Tibial artery (tissue), 4 donors: ENCODE measurements at regions not wholly inside any gene's neighbourhood (a gene's known extent, or its start where the extent isn't known, plus 50 kb on each side); places are given as distances from the start of the nearest gene placed in this dataset.
A peak's percentile ranks its signal among the peaks of the same experiment; 100 is the strongest.

Experiments
- DNase-seq, 2 donors: peaks; one replicate each; pipeline ENCODE4 v3.0.0-alpha.2; 2019
- H3K27ac ChIP-seq, 2 donors: fragments of 200-600 bp; sonication (generic) in 1 of 2; 1 replicate in 1 of 2; 2 replicates in 1 of 2; pipeline ENCODE4 v1.5.1; 2018 to 2019; ENCODE audit warnings: mild to moderate bottlenecking in 1 of 2
- H3K27me3 ChIP-seq, 2 donors: fragments of 200-600 bp; sonication (generic) in 1 of 2; one replicate each; pipeline versions ENCODE4 v1.5.1 to v1.6.0; 2016 to 2019
- H3K36me3 ChIP-seq, 3 donors: fragments of 200-600 bp; sonication (generic) in 2 of 3; one replicate each; pipeline ENCODE4 v1.5.1; 2016 to 2019; ENCODE audit warnings: mild to moderate bottlenecking in 2 of 3
- H3K4me1 ChIP-seq, 4 donors: fragments of 200-600 bp; sonication (generic) in 2 of 4; 1 replicate in 3 of 4; 2 replicates in 1 of 4; pipeline ENCODE4 v1.5.1; 2016 to 2019
- H3K4me3 ChIP-seq, 2 donors: fragments of 200-600 bp; sonication (generic) in 1 of 2; 1 replicate in 1 of 2; 2 replicates in 1 of 2; pipeline ENCODE4 v1.5.1; 2018 to 2019; ENCODE audit warnings: mild to moderate bottlenecking in 2 of 2
- H3K9me3 ChIP-seq, 3 donors: fragments of 200-600 bp; sonication (generic) in 1 of 3; one replicate each; pipeline ENCODE4 v1.5.1; 2016 to 2019
- CTCF ChIP-seq, 2 experiments: fragments of 200-600 bp in 1 of 2; fragments of 450-650 bp in 1 of 2; IDR thresholded peaks; one replicate each; pipeline ENCODE4 v1.5.1; 2017 to 2019; ENCODE audit warnings: antibody characterized with exemption in 2 of 2, mild to moderate bottlenecking in 1 of 2, moderate library complexity in 1 of 2
- intact Hi-C: fragments of 100-400 bp; cut with DNase I; formaldehyde crosslinking; loops from one replicate; pipeline ENCODE4 v1.15.0; 2023; ENCODE audit warnings: low total_unique reads

DNA sequence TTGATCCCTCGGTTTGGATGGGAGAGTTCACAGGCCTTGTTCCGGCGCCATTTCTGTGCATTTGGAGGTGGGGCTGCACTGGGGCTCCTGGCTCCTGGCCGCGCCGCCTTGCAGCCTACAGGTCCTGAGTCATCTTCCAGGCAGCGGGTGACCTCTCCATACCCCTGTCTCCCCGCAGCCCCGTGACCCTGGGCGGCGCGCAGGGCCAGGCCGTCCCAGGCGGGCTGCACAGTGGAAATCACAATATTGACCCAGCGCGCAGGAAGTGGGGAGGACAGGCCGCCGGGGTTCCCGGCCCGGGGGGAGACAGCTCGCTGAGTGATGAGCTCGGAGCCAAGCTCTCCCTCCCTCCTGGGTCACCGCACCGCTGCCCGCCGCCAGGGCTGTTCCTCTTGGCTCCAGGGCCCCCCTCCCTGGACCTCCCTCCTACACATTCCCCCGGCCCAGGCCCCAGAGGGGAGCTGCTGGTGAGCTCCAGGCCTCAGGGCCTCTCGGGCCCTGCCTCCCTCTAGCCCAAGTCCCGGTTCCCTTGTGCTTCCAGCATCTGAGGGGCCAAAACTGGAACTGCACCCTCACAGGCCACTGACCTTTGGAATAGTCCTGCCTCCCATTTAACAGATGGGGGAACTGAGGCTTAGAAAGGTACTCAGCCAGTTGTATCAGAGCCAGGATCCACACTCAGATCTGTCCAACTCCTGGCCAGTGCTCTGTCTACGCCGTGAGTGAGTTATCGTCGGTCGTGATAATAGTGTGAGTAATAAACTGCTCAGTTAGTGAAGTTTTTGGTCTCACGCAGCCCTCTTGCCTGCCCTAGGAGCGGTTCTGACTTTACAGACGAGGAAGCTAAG lies 142.9 kb upstream of the WNT4 start:
- no peaks in the 10 kb centered on the region for H3K36me3 ChIP-seq
- peaks cover 0 to 59% of the 10 kb centered on the region in 2 donors for H3K27me3 ChIP-seq
- peak in 1 of 2 donors; percentile 54 for DNase-seq
- intact Hi-C loops, result no loop called here
- H3K9me3 ChIP-seq, result no peaks in the 10 kb centered on the region
- no peak for TF ChIP-seq CTCF (IDR thresholded peaks at IDR 0.05)
- H3K27ac ChIP-seq, result no peak overlapping the region
- no peak overlapping the region for H3K4me3 ChIP-seq
- H3K4me1 ChIP-seq, result no peaks in the 10 kb centered on the region

DNA sequence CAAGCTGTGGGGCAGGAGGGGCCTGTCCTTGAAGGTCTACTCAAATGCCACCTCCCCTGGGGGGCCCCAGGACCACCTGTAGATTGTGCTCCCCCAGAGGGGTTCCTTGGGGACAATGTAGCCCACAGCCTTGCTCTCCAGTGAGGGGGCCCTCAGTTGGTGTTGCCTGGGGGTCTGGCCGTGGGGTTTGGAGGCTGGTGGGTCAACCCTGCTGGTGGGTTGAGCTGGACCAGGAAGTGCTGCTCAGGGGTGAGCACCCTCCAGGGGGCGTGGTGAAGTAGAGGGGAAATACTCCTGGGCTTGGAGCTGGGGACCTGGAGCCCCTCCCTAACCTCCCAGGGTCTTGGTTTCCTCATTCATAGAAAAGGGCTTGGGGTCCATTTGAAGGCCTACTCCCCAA lies 143.6 kb upstream of the WNT4 start:
- intact Hi-C loops, result no loop called here
- no peak for DNase-seq
- H3K27ac ChIP-seq, result no peak overlapping the region
- peaks cover 0 to 62% of the 10 kb centered on the region in 2 donors for H3K27me3 ChIP-seq
- H3K9me3 ChIP-seq, result no peaks in the 10 kb centered on the region
- H3K4me1 ChIP-seq, result no peaks in the 10 kb centered on the region
- TF ChIP-seq CTCF (IDR thresholded peaks at IDR 0.05), result no peak
- no peaks in the 10 kb centered on the region for H3K36me3 ChIP-seq
- no peak overlapping the region for H3K4me3 ChIP-seq

DNA sequence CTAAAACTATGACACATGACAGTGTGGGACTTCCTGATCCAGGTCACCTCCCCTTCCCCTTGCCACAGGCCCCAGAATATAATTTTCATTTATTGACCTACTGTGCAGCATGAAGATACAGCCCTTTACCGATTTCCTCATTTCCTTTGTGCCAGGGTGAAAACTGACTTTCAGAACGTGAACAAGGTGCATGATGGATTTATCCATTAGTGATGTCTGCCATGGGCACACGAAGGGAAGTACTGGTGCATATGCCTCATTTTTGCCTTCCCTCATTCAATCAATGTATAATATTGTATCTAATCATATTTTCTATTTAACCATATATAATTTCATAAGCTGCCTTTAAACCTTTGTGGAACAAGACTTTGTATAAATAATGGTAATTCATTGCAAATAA lies 144.4 kb upstream of the WNT4 start:
- no peak for TF ChIP-seq CTCF (IDR thresholded peaks at IDR 0.05)
- no peaks in the 10 kb centered on the region for H3K36me3 ChIP-seq
- intact Hi-C loops, result no loop called here
- no peaks in the 10 kb centered on the region for H3K9me3 ChIP-seq
- no peaks in the 10 kb centered on the region for H3K4me1 ChIP-seq
- H3K27ac ChIP-seq, result no peak overlapping the region
- DNase-seq, result no peak
- no peak overlapping the region for H3K4me3 ChIP-seq
- peaks cover 0 to 64% of the 10 kb centered on the region in 2 donors for H3K27me3 ChIP-seq

GRCh38 chr1:22287946-22288520 lies 145.1 kb upstream of the WNT4 start:
- Histone ChIP-seq H3K4me3 (no peak overlapping the region), H3K36me3 (no peaks in the 10 kb centered on the region), H3K27me3 (peaks cover 0 to 63% of the 10 kb centered on the region in 2 donors), H3K4me1 (no peaks in the 10 kb centered on the region), H3K27ac (no peak overlapping the region), H3K9me3 (no peaks in the 10 kb centered on the region)
- intact Hi-C loops, result no loop called here
- TF ChIP-seq CTCF (IDR thresholded peaks at IDR 0.05), result no peak
- DNase-seq, result peak in 1 of 2 donors; percentile 31

GRCh38 chr1:22288593-22289241 lies 145.8 kb upstream of the WNT4 start:
- Histone ChIP-seq H3K9me3 (no peaks in the 10 kb centered on the region), H3K36me3 (no peaks in the 10 kb centered on the region), H3K27me3 (peaks cover 0 to 61% of the 10 kb centered on the region in 2 donors), H3K27ac (no peak overlapping the region), H3K4me1 (no peaks in the 10 kb centered on the region), H3K4me3 (no peak overlapping the region)
- intact Hi-C loops, result no loop called here
- DNase-seq, result no peak
- no peak for TF ChIP-seq CTCF (IDR thresholded peaks at IDR 0.05)
